ENCODE measurements at regions not wholly inside any gene's neighbourhood (a gene's known extent, or its start where the extent isn't known, plus 50 kb on each side); places are given as distances from the start of the nearest gene placed in this dataset.

- H3K4me2 ChIP-seq = no peak overlapping the region
- H3K4me3 ChIP-seq = no peak overlapping the region
- 0 out of 2 replicates have a peak, but pooled peaks cover 2% of the 10 kb centered on the region for H3K9me2 ChIP-seq (ENCODE audit: insufficient read depth)
- no peak overlapping the region for H3K27ac ChIP-seq (ENCODE audit: low read depth)
- ATAC-seq (no peak), DNase-seq (ENCODE audit: low spot score) (no peak)
- no peaks in the 10 kb centered on the region for H3K27me3 ChIP-seq (ENCODE audit: insufficient read depth)
- H3K27ac Mint-ChIP-seq = no peak overlapping the region
- no peak overlapping the region for H3K4me3 Mint-ChIP-seq
- no peaks in the 10 kb centered on the region for H3K36me3 ChIP-seq (ENCODE audit: insufficient read depth)
- H3K36me3 Mint-ChIP-seq (ENCODE audit: low read depth) = no peaks in the 10 kb centered on the region
- no peaks in the 10 kb centered on the region for H3K79me2 ChIP-seq (replicated peaks; ENCODE audit: insufficient read depth)
- peaks cover 6% of the 10 kb centered on the region; the same call in 2 of the 3 replicates for H3K4me1 Mint-ChIP-seq
- peak overlapping the region; percentile 52; the same call in 1 of the 2 replicates for H2AFZ ChIP-seq
- H3K27me3 Mint-ChIP-seq (ENCODE audit: insufficient read depth, low read depth, poor library complexity) = no peaks in the 10 kb centered on the region
- no peaks in the 10 kb centered on the region for H4K20me1 ChIP-seq (replicated peaks; ENCODE audit: insufficient read depth)
- H3F3A ChIP-seq (replicated peaks; ENCODE audit: low read depth) = no peaks in the 10 kb centered on the region
- H3K9me3 Mint-ChIP-seq = no peaks in the 10 kb centered on the region; the same call in 2 of the 3 replicates
- TF ChIP-seq CREB1 (CRISPR knock-in tag; IDR thresholded peaks at IDR 0.05; ENCODE audit: low read depth) (no peak), NANOG (IDR thresholded peaks at IDR 0.05; ENCODE audit: borderline replicate concordance) (no peak), ZNF331 (CRISPR knock-in tag; IDR thresholded peaks at IDR 0.05; ENCODE audit: low read depth) (no peak), POLR2AphosphoS5 (IDR thresholded peaks at IDR 0.05; ENCODE audit: low read depth) (no peak), ZNF462 (CRISPR knock-in tag; IDR thresholded peaks at IDR 0.05) (no peak), JUNB (IDR thresholded peaks at IDR 0.05; ENCODE audit: unreplicated experiment) (no peak), EZH2phosphoT487 (IDR thresholded peaks at IDR 0.05; ENCODE audit: unreplicated experiment) (no peak), ZNF114 (CRISPR knock-in tag; IDR thresholded peaks at IDR 0.05) (no peak), EZH2 (IDR thresholded peaks at IDR 0.05; ENCODE audit: low read depth, unreplicated experiment) (no peak), STAT1 (IDR thresholded peaks at IDR 0.05; ENCODE audit: unreplicated experiment) (no peak), ETS1 (IDR thresholded peaks at IDR 0.05) (no peak)
- TF ChIP-seq, protein P1, sequence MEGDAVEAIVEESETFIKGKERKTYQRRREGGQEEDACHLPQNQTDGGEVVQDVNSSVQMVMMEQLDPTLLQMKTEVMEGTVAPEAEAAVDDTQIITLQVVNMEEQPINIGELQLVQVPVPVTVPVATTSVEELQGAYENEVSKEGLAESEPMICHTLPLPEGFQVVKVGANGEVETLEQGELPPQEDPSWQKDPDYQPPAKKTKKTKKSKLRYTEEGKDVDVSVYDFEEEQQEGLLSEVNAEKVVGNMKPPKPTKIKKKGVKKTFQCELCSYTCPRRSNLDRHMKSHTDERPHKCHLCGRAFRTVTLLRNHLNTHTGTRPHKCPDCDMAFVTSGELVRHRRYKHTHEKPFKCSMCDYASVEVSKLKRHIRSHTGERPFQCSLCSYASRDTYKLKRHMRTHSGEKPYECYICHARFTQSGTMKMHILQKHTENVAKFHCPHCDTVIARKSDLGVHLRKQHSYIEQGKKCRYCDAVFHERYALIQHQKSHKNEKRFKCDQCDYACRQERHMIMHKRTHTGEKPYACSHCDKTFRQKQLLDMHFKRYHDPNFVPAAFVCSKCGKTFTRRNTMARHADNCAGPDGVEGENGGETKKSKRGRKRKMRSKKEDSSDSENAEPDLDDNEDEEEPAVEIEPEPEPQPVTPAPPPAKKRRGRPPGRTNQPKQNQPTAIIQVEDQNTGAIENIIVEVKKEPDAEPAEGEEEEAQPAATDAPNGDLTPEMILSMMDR (conservative IDR thresholded peaks at IDR 0.05; ENCODE audit: low read depth in 2 of 2) = no peak
- H3K4me1 ChIP-seq (ENCODE audit: insufficient read depth) = peaks cover 3% of the 10 kb centered on the region; the same call in 1 of the 2 replicates
Observed at GRCh38 chr6:144997996-144998395, 712.9 kb downstream of the UTRN start.

Measured in GM23338 (cell line).